Glomerular visceral epithelial cell (primary cell): ENCODE measurements at regions not wholly inside any gene's neighbourhood (a gene's known extent, or its start where the extent isn't known, plus 50 kb on each side); places are given as distances from the start of the nearest gene placed in this dataset.
A peak's percentile ranks its signal among the peaks of the same experiment; 100 is the strongest.
"Not testable (repeated sequence)": the region's sequence is repeated elsewhere in the genome, so short reads cannot be mapped to it uniquely, and the experiment has no call there.

Source experiments
- DNase-seq: peaks from one replicate; pipeline ENCODE4 v3.0.0-alpha.2; 2016; ENCODE audit errors: extremely low spot score

- DNase-seq = no peak
Measured at GRCh38 chr9:102398205-102398604, 596.9 kb upstream of the CYLC2 start.

GRCh38 chr9:102385620-102386019, 609.5 kb upstream of the CYLC2 start:
- not testable (repeated sequence) for DNase-seq

GRCh38 chr9:102362470-102363132, 624.2 kb upstream of the GRIN3A start:
- DNase-seq = no peak

DNA sequence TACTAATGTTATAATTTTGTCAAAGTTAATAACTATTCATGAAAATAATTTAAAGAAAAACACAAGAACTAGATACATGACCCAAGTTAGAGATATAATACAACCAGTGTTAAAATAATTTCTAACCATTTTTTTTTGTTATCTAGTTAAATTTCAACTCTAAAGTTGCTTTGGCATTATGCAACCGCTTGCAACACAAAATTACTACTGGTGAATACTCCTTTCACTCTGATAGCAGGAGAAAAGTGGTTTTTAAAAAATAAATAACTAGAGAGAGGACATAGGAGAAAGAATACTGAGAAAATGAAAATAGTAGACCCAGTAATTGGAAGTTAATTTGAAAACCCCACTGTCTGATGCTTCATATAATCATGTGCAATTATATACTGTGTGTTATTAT, 622.4 kb upstream of the GRIN3A start:
- no peak for DNase-seq

DNA sequence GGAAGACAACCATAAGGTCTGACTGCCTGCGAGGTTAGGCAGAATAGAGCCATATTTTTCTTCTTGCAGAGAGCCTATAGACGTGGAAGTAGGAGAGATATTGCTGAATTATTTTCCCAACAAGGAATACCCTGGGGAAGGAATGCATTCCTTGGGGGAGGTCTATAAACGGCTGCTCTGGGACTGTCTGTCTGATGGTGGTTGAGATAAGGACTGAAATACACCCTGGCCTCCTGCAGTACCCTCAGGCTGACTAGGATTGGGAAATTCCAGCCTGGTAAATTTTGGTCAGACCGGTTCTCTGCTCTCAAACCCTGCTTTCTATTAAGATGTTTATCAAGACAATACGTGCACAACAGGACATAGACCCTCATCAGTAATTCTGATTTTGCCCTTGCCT, 617.5 kb upstream of the GRIN3A start:
- no peak for DNase-seq

GRCh38 chr9:102354041-102354440, 615.6 kb upstream of the GRIN3A start:
- no peak for DNase-seq

DNA sequence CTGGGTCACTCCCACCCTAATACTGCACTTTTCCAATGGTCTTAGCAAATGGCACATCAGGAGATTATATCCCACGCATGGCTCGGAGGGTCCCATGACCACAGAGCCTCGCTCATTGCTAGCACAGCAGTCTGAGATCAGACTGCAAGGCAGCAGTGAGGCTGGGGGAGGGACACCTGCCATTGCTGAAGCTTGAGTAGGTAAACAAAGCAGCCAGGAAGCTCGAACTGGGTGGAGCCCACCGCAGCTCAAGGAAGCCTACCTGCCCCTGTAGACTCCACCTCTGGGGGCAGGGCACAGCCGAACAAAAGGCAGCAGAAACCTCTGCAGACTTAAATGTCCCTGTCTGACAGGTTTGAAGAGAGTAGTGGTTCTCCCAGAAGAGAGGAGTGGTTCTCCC, 599.0 kb upstream of the GRIN3A start:
- not testable (repeated sequence) for DNase-seq

GRCh38 chr9:102309379-102309778, 570.9 kb upstream of the GRIN3A start:
- no peak for DNase-seq

DNA sequence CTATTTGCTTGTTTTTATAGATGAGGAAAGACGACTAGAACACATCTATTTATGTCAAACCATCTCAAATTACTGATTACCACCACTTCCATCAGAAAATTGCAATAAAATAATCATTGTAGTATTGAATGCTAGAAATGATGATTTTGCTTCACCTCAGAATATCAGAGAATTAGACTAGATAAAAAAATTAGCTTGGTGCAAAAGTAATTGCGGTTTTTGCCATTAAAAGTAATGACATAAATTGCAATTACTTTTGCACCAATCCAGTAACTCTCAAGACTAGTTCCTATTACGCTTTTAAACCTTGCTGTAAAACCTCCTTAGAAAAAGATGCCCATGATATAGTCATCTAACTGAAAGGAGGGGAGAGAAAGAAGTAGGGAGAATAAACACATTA, 556.7 kb upstream of the GRIN3A start:
- no peak for DNase-seq

DNA sequence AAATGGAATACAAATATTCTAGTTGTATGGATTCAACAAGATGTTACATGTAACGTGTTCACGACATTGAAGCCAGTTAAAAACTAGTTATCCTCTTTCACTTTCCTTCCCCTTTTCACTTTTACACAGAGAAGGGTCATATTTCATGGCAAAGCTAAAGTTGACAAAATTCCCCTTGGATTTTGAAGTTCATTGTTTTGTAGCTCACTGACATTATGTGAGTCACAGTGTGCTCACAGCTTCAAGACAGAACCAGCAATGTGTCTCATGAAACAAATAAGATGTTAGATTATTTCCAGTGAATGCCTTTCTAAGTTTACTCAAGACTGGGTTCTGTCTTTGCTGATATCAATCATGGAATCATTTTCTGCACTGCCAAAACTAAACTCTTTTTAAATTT, 535.5 kb upstream of the GRIN3A start:
- peak; percentile 1 for DNase-seq

DNA sequence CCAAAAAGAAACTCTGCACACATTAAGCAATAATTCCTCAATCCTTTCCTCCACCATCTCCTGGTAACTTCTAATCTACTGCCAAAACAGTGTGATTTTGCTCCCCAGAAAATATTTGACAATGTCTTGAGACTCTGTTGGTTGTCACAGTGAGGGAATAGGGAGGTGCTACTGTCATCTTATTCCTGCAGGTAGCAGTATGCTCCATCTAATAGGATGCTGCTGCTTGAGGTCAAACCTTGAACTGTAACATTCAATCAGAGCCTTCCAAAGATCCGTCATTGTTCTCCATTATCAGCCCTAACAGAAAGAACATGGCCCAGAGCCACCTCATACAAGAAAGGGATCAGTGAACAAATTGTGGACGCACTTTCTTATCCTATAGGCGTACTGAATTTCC, 514.7 kb upstream of the GRIN3A start:
- no peak for DNase-seq

- no peak for DNase-seq
Measured at GRCh38 chr9:102244916-102245315, 506.5 kb upstream of the GRIN3A start.

DNA sequence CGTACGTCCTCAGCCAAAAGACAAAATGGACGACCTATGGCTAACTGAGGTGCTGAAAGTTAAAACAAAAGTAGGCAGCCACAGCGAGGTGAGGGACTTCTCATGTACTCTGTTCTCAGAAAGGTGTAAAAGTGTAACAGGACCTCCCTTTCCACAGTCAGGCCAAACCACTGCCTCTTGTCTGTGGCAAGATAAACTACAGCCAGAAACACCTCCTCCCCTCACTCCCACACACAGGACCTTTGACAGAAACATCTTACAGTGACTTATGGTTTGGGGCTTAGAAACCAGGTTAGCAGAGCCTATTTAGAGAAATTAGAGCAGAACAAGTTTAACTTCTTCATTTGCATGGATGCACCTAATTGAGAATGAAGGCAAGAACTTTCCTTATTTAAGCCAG, 499.1 kb upstream of the GRIN3A start:
- no peak for DNase-seq

GRCh38 chr9:102237094-102237493, 498.6 kb upstream of the GRIN3A start:
- no peak for DNase-seq

DNA sequence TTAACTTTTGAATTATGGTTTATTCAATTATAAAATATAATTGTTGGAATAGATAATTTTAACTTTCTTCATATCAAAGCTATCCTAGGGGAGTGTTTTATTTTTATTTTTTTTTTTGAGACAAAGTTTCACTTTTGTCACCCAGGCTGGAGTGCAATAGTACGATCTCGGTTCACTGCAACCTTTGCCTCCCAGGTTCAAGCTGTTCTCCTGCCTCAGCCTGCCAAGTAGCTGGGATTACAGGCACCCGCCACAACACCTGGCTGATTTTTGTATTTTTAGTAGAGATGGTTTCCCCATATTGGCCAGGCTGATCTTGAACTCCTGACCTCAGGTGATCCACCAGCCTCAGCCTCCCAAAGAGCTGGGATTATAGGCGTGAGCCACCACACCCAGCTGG, 489.0 kb upstream of the GRIN3A start:
- DNase-seq = not testable (repeated sequence)

GRCh38 chr9:102225841-102226441, 487.5 kb upstream of the GRIN3A start:
- DNase-seq = no peak

- not testable (repeated sequence) for DNase-seq
Measured at GRCh38 chr9:102223320-102224136, 485.1 kb upstream of the GRIN3A start.

DNA sequence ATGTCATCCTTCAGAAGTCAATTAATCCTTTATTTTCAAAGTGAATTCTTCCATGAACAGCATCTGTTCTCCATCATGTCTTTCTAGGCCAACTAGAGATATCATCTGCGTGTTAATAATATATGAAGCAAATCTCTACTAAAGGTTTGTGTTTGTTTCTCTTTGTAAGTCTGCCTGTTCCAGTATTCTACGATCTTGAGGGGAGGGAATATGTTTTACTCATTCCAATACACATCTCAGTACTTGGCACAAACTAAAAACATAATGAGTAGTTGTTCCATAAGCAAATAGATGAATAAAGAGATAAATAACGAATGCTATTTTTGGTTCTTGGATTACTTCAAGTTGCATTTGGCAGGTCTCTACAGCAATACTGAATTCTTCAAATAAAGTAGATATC, 470.7 kb upstream of the GRIN3A start:
- no peak for DNase-seq

DNA sequence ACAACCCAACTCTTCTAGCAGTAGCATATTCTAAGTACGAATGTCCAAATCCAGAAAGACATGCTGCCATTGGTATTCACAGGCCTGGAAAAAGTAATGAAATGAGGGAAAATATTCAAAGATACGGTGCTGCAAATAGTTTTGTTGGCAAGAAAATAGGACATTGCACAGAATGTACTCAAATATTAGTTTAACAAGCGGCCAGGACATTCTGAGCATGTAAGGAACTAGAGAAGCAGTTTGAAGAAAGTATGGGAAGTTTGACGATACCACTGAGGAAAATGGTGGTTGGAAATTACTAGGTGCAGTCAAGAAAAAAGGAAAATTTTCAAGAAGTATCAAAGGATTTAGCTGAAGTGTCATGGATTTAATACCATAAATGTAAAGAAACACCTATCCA, 468.0 kb upstream of the GRIN3A start:
- DNase-seq = no peak

DNA sequence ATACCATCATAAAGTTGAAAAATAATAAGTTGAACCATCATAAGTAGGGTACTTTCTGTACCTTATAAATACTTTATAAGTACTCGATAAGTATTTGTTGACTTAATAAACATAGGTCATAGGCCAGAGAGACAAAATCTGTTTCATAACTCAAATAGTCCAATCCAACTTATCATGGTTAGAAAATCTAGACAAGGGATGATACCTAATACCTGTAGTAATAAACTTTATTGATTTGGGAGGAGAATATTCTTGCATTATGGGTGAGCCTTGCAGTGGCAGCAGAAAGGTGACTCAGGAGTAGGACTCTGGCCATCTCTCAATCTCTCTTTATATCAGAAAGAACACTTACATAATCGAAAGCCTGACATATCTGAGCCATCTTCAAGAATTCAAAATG, 466.8 kb upstream of the GRIN3A start:
- DNase-seq = no peak

- no peak for DNase-seq
Measured at GRCh38 chr9:102202126-102202525, 463.7 kb upstream of the GRIN3A start.

DNA sequence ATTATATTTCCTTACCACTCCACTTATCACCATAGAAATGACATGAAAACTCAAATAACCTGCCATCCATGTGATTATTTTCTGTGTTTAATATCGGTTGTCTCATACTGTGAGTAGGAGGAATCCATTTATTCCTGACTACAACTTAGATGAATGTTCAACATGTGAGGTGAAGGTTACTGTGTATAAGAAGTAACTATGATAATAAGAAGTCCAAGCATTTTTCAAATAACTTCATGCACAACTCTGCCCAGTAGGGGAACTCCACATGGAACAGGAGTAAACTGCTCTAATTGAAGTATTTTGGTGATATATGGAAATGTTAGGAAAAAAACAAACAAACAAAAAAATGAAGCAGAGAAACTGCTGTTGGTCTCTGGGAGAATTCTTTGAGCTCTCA, 447.5 kb upstream of the GRIN3A start:
- no peak for DNase-seq

GRCh38 chr9:102185371-102185770, 446.9 kb upstream of the GRIN3A start:
- no peak for DNase-seq
